GM19328 (cell line): ENCODE measurements at regions not wholly inside any gene's neighbourhood (a gene's known extent, or its start where the extent isn't known, plus 50 kb on each side); places are given as distances from the start of the nearest gene placed in this dataset.
"Not testable (repeated sequence)": the region's sequence is repeated elsewhere in the genome, so short reads cannot be mapped to it uniquely, and the experiment has no call there.

Source experiments
- ATAC-seq: cut with Tn5 transposase; IDR thresholded peaks from one replicate; pipeline ENCODE4 v1.9.1; 2021; ENCODE audit warnings: mild to moderate bottlenecking, moderate library complexity; ENCODE audit not compliant: unreplicated experiment

GRCh38 chr2:87311896-87312441, 290.3 kb upstream of the PLGLB1 start:
- ATAC-seq: not testable (repeated sequence)

- not testable (repeated sequence) for ATAC-seq
These were observed 293.0 kb upstream of the PLGLB1 start for GRCh38 chr2:87314622-87315021.

GRCh38 chr2:87315183-87315902, 293.7 kb upstream of the PLGLB1 start:
- not testable (repeated sequence) for ATAC-seq

GRCh38 chr2:87317193-87317592, 295.5 kb upstream of the PLGLB1 start:
- not testable (repeated sequence) for ATAC-seq

GRCh38 chr2:87318814-87319491, 297.3 kb upstream of the PLGLB1 start:
- ATAC-seq: not testable (repeated sequence)

- not testable (repeated sequence) for ATAC-seq
These were observed 298.1 kb upstream of the PLGLB1 start for GRCh38 chr2:87319705-87320104.

GRCh38 chr2:87321201-87321600, 299.6 kb upstream of the PLGLB1 start:
- ATAC-seq: not testable (repeated sequence)

- not testable (repeated sequence) for ATAC-seq
These were observed 302.8 kb upstream of the PLGLB1 start for GRCh38 chr2:87324335-87325041.

GRCh38 chr2:87325042-87325910, 303.6 kb upstream of the PLGLB1 start:
- ATAC-seq: not testable (repeated sequence)

GRCh38 chr2:87325911-87326294, 304.3 kb upstream of the PLGLB1 start:
- ATAC-seq: not testable (repeated sequence)

- not testable (repeated sequence) for ATAC-seq
These were observed 305.1 kb upstream of the PLGLB1 start for GRCh38 chr2:87326754-87327153.

- ATAC-seq: not testable (repeated sequence)
These were observed 306.2 kb upstream of the PLGLB1 start for GRCh38 chr2:87327648-87328371.

GRCh38 chr2:87329529-87329928, 307.9 kb upstream of the PLGLB1 start:
- not testable (repeated sequence) for ATAC-seq

- ATAC-seq: not testable (repeated sequence)
These were observed 308.8 kb upstream of the PLGLB1 start for GRCh38 chr2:87330486-87330885.

- not testable (repeated sequence) for ATAC-seq
These were observed 310.4 kb upstream of the PLGLB1 start for GRCh38 chr2:87331940-87332583.

- ATAC-seq: not testable (repeated sequence)
These were observed 313.2 kb upstream of the PLGLB1 start for GRCh38 chr2:87334888-87335287.

GRCh38 chr2:87338998-87339397, 317.4 kb upstream of the PLGLB1 start:
- ATAC-seq: not testable (repeated sequence)

GRCh38 chr2:87341601-87342014, 320.0 kb upstream of the PLGLB1 start:
- not testable (repeated sequence) for ATAC-seq

- not testable (repeated sequence) for ATAC-seq
These were observed 320.5 kb upstream of the PLGLB1 start for GRCh38 chr2:87342175-87342574.
